ENCODE measurements at regions not wholly inside any gene's neighbourhood (a gene's known extent, or its start where the extent isn't known, plus 50 kb on each side); places are given as distances from the start of the nearest gene placed in this dataset.

DNA sequence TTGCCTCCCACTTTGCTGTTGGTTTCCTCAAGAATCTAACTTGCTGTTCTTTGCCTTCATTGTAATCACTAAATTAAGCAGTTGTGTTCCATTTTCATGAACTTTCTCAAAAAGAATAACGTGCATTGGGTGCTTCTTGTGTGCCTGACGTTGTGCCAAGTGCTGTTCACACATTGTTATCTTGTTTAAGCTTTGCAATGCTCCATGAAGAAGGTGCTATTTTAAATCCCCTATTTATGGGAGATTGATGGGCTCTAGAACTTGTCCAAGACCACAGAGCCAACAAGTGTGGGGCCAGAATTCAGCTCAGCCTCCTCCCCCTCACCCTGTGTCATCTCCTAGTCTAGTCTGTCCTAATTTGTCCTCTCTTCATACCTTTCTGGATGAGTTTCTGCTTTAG, 199.8 kb downstream of the C1orf94 start:
- TF ChIP-seq, protein P1, sequence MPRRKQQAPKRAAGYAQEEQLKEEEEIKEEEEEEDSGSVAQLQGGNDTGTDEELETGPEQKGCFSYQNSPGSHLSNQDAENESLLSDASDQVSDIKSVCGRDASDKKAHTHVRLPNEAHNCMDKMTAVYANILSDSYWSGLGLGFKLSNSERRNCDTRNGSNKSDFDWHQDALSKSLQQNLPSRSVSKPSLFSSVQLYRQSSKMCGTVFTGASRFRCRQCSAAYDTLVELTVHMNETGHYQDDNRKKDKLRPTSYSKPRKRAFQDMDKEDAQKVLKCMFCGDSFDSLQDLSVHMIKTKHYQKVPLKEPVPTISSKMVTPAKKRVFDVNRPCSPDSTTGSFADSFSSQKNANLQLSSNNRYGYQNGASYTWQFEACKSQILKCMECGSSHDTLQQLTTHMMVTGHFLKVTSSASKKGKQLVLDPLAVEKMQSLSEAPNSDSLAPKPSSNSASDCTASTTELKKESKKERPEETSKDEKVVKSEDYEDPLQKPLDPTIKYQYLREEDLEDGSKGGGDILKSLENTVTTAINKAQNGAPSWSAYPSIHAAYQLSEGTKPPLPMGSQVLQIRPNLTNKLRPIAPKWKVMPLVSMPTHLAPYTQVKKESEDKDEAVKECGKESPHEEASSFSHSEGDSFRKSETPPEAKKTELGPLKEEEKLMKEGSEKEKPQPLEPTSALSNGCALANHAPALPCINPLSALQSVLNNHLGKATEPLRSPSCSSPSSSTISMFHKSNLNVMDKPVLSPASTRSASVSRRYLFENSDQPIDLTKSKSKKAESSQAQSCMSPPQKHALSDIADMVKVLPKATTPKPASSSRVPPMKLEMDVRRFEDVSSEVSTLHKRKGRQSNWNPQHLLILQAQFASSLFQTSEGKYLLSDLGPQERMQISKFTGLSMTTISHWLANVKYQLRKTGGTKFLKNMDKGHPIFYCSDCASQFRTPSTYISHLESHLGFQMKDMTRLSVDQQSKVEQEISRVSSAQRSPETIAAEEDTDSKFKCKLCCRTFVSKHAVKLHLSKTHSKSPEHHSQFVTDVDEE (CRISPR knock-in tag; IDR thresholded peaks at IDR 0.05), result no peak
- TF ChIP-seq TCF4 (CRISPR knock-in tag; IDR thresholded peaks at IDR 0.05; ENCODE audit: borderline replicate concordance) (no peak), ZNF70 (CRISPR knock-in tag; IDR thresholded peaks at IDR 0.05) (no peak), ISL1 (CRISPR knock-in tag; IDR thresholded peaks at IDR 0.05) (no peak), ZFP30 (CRISPR knock-in tag; IDR thresholded peaks at IDR 0.05) (no peak)
- TF ChIP-seq, protein P2, sequence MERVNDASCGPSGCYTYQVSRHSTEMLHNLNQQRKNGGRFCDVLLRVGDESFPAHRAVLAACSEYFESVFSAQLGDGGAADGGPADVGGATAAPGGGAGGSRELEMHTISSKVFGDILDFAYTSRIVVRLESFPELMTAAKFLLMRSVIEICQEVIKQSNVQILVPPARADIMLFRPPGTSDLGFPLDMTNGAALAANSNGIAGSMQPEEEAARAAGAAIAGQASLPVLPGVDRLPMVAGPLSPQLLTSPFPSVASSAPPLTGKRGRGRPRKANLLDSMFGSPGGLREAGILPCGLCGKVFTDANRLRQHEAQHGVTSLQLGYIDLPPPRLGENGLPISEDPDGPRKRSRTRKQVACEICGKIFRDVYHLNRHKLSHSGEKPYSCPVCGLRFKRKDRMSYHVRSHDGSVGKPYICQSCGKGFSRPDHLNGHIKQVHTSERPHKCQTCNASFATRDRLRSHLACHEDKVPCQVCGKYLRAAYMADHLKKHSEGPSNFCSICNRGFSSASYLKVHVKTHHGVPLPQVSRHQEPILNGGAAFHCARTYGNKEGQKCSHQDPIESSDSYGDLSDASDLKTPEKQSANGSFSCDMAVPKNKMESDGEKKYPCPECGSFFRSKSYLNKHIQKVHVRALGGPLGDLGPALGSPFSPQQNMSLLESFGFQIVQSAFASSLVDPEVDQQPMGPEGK (CRISPR knock-in tag; IDR thresholded peaks at IDR 0.05; ENCODE audit: borderline replicate concordance), result no peak
- TF ChIP-seq, protein P3, sequence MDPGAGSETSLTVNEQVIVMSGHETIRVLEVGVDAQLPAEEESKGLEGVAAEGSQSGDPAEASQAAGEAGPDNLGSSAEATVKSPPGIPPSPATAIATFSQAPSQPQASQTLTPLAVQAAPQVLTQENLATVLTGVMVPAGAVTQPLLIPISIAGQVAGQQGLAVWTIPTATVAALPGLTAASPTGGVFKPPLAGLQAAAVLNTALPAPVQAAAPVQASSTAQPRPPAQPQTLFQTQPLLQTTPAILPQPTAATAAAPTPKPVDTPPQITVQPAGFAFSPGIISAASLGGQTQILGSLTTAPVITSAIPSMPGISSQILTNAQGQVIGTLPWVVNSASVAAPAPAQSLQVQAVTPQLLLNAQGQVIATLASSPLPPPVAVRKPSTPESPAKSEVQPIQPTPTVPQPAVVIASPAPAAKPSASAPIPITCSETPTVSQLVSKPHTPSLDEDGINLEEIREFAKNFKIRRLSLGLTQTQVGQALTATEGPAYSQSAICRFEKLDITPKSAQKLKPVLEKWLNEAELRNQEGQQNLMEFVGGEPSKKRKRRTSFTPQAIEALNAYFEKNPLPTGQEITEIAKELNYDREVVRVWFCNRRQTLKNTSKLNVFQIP (CRISPR knock-in tag; IDR thresholded peaks at IDR 0.05; ENCODE audit: borderline replicate concordance, low read depth), result no peak
